Tibial artery (tissue), 4 donors: ENCODE measurements at regions not wholly inside any gene's neighbourhood (a gene's known extent, or its start where the extent isn't known, plus 50 kb on each side); places are given as distances from the start of the nearest gene placed in this dataset.

Experiments
- DNase-seq, 2 donors: peaks; one replicate each; pipeline ENCODE4 v3.0.0-alpha.2; 2019
- H3K27ac ChIP-seq, 2 donors: fragments of 200-600 bp; sonication (generic) in 1 of 2; 1 replicate in 1 of 2; 2 replicates in 1 of 2; pipeline ENCODE4 v1.5.1; 2018 to 2019; ENCODE audit warnings: mild to moderate bottlenecking in 1 of 2
- H3K27me3 ChIP-seq, 2 donors: fragments of 200-600 bp; sonication (generic) in 1 of 2; one replicate each; pipeline versions ENCODE4 v1.5.1 to v1.6.0; 2016 to 2019
- H3K36me3 ChIP-seq, 3 donors: fragments of 200-600 bp; sonication (generic) in 2 of 3; one replicate each; pipeline ENCODE4 v1.5.1; 2016 to 2019; ENCODE audit warnings: mild to moderate bottlenecking in 2 of 3
- H3K4me1 ChIP-seq, 4 donors: fragments of 200-600 bp; sonication (generic) in 2 of 4; 1 replicate in 3 of 4; 2 replicates in 1 of 4; pipeline ENCODE4 v1.5.1; 2016 to 2019
- H3K4me3 ChIP-seq, 2 donors: fragments of 200-600 bp; sonication (generic) in 1 of 2; 1 replicate in 1 of 2; 2 replicates in 1 of 2; pipeline ENCODE4 v1.5.1; 2018 to 2019; ENCODE audit warnings: mild to moderate bottlenecking in 2 of 2
- H3K9me3 ChIP-seq, 3 donors: fragments of 200-600 bp; sonication (generic) in 1 of 3; one replicate each; pipeline ENCODE4 v1.5.1; 2016 to 2019
- intact Hi-C: fragments of 100-400 bp; cut with DNase I; formaldehyde crosslinking; loops from one replicate; pipeline ENCODE4 v1.15.0; 2023; ENCODE audit warnings: low total_unique reads
- TF ChIP-seq, protein P1 (sequence below), 2 experiments: fragments of 200-600 bp in 1 of 2; fragments of 450-650 bp in 1 of 2; IDR thresholded peaks; one replicate each; pipeline ENCODE4 v1.5.1; 2017 to 2019; ENCODE audit warnings: antibody characterized with exemption in 2 of 2, mild to moderate bottlenecking in 1 of 2, moderate library complexity in 1 of 2

DNA sequence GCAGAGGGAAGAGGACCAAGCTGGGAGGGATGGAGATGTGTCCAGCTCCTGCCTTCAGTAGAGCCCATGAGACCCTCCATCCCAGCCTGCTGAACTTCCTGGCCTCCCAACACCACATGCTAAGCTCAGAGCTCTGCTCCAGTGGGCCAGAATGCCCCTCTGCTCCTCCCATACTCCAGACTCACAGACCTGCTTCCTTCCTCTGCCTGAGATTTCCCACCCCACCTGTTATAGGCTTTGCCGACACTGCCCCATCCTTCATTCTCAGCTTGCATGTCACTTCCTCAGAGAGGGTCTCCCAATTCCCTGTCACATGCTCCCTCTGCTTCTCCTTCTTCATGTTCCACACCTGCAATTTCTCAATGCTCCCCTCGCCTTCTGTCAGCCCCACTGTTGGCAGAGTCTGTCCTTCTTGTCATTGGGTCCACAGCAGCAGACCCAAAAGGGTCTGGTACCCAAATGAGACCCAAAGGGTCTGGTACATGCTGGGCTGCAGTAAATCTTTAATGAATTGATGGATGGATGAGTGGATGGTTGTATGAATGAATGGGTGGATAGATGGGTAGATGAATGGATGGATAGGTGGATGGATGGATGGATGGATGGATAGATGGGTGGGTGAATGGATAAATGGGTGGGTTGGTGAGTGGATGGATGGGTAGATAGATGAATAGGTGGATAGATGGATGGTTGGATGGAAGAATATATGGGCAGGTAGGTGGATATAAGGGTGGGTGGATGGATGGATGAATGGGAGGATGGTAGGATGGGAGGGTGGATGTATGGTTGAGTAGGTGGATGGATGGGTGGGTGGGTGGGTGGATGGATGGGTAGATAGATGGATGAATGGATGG is 105.3 kb upstream of the FGF3 start:
- TF ChIP-seq, protein P1, sequence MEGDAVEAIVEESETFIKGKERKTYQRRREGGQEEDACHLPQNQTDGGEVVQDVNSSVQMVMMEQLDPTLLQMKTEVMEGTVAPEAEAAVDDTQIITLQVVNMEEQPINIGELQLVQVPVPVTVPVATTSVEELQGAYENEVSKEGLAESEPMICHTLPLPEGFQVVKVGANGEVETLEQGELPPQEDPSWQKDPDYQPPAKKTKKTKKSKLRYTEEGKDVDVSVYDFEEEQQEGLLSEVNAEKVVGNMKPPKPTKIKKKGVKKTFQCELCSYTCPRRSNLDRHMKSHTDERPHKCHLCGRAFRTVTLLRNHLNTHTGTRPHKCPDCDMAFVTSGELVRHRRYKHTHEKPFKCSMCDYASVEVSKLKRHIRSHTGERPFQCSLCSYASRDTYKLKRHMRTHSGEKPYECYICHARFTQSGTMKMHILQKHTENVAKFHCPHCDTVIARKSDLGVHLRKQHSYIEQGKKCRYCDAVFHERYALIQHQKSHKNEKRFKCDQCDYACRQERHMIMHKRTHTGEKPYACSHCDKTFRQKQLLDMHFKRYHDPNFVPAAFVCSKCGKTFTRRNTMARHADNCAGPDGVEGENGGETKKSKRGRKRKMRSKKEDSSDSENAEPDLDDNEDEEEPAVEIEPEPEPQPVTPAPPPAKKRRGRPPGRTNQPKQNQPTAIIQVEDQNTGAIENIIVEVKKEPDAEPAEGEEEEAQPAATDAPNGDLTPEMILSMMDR (IDR thresholded peaks at IDR 0.05), result no peak
- H3K9me3 ChIP-seq, result no peaks in the 10 kb centered on the region
- H3K36me3 ChIP-seq, result no peaks in the 10 kb centered on the region
- H3K27me3 ChIP-seq, result no peaks in the 10 kb centered on the region
- intact Hi-C loops, result no loop called here
- DNase-seq, result peak; percentile 1 to 56
- no peak overlapping the region for H3K4me3 ChIP-seq
- H3K27ac ChIP-seq, result no peak overlapping the region
- H3K4me1 ChIP-seq, result peaks cover 0 to 15% (median 7%) of the 10 kb centered on the region in 4 donors

DNA sequence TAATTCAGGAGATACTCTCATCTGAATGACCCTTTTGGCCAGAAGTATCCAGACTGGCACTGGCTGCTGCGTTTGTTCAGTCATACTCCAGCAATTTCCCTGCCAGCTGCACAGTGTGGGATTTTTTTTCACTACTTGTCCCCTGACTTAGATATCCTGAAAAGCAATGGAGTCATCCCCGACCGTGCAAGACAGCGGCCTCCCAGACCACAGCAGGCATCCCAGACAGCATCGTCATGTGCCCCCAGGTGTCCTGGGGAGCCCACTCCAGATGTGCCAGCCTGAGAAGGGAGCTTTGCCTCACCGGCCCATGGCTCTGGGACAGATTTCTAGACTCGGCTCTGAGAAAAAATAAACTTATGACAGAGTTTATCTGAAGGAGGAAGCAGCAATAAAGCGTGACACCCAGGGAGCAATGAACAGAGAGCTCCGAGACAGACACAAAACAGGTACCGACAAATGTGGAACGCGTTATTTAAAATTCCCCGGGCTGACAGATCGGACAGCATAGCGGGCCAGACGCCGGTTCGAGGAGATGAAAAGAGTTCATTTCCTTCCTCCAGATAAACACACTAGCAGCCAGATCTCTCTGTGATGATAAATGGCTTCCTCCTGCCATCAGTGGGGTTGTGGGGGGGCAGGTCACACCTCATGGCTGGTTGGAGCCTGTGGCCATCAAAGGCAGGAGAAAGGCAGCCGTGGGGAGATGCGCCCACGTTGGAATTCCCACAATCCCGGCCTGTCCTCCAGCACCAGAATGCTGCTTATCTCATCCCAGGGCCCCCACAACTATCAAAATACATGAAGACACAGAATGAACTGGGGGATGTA is 106.4 kb upstream of the FGF3 start:
- peak in 1 of 2 donors; percentile 39 for DNase-seq
- intact Hi-C loops, result no loop called here
- H3K4me3 ChIP-seq, result no peak overlapping the region
- no peaks in the 10 kb centered on the region for H3K27me3 ChIP-seq
- H3K9me3 ChIP-seq, result no peaks in the 10 kb centered on the region
- H3K27ac ChIP-seq, result no peak overlapping the region
- no peaks in the 10 kb centered on the region for H3K36me3 ChIP-seq
- TF ChIP-seq, protein P1 (IDR thresholded peaks at IDR 0.05), result no peak
- peaks cover 0 to 15% (median 7%) of the 10 kb centered on the region in 4 donors for H3K4me1 ChIP-seq

DNA sequence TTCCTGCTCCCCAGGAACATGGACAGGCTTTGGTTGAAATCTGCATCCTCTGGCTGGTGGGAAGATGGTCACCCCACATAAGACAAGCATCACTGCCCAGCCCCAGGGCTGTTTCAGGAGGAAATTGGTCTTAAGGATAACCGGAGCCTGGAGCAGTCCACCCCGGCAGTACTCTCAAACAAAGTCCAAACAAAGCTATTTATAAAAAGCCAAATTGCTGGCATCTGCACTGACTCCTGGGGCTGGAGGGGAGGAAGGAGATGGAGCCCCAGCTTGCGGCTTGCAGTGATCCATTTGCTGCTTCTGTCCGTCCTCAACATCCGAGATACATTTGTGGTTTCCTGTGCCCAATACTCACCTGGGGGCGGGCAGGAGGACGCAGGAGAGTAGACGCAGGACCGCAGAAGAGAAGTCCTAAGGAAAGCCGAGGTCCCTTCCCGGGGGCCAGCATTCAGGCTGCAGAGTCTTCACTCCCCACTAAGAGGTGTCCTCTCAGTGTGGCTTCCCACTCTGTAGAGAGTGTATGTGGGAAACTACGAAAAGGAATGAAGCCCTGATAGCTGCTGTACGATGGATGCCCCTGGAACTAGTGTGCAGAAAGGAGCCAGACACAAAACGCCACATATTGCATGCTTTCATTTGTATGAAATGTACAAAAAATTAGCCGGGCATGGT is 107.3 kb upstream of the FGF3 start:
- no peaks in the 10 kb centered on the region for H3K36me3 ChIP-seq
- peaks cover 0 to 15% (median 7%) of the 10 kb centered on the region in 4 donors for H3K4me1 ChIP-seq
- H3K9me3 ChIP-seq, result no peaks in the 10 kb centered on the region
- H3K27me3 ChIP-seq, result no peaks in the 10 kb centered on the region
- no peak overlapping the region for H3K4me3 ChIP-seq
- TF ChIP-seq, protein P1 (IDR thresholded peaks at IDR 0.05), result no peak
- DNase-seq, result no peak
- no peak overlapping the region for H3K27ac ChIP-seq
- intact Hi-C loops, result no loop called here

DNA sequence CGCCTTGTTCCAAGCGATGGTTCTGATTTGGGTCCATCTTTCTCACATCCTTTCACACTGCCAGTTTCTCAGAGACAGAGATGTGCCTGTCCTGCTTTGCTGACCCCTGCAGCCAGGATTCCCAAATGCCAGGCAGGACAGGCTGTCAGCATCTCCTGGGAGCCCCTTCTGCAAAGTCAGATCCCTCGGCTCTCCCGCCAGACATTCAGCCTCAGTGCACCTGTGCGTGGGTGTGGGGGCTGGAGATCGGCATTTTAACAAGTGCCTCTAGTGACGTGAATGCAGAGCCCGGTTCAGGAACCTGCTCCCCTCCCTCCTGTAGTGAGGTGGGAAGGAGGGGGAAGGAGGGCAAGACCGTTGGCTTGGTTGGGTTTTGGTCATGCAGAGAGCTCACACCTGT is 108.9 kb upstream of the FGF3 start:
- H3K27ac ChIP-seq, result no peak overlapping the region
- H3K4me3 ChIP-seq, result no peak overlapping the region
- no peaks in the 10 kb centered on the region for H3K9me3 ChIP-seq
- H3K36me3 ChIP-seq, result no peaks in the 10 kb centered on the region
- DNase-seq, result no peak
- H3K4me1 ChIP-seq, result peaks cover 0 to 15% (median 7%) of the 10 kb centered on the region in 4 donors
- intact Hi-C loops, result no loop called here
- TF ChIP-seq, protein P1 (IDR thresholded peaks at IDR 0.05), result no peak
- H3K27me3 ChIP-seq, result no peaks in the 10 kb centered on the region

DNA sequence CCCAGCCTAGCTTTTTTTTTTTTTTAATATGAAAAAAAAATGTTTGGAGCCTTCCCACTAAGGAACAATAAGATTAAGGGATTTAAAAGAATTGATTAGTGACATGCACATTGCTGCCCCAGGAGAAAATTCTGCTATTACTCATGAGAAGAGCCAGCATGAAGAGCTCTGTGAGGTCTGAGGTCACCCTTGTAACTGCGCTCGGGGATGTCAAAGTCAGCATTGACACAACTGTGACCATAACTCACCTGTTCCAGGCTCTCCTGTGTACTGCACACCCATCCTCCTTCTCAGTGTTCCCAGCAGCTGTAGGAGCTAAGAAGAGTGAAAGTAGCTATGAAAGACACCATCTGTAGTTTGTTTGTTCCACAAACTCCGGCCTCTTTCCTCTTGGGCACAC is 109.8 kb upstream of the FGF3 start:
- Histone ChIP-seq H3K9me3 (no peaks in the 10 kb centered on the region), H3K4me3 (no peak overlapping the region), H3K4me1 (peaks cover 0 to 15% (median 7%) of the 10 kb centered on the region in 4 donors), H3K27ac (no peak overlapping the region), H3K27me3 (no peaks in the 10 kb centered on the region), H3K36me3 (no peaks in the 10 kb centered on the region)
- intact Hi-C loops, result no loop called here
- TF ChIP-seq, protein P1 (IDR thresholded peaks at IDR 0.05), result no peak
- DNase-seq, result peak in 1 of 2 donors; percentile 11
